HG02870 (cell line): ENCODE measurements at regions not wholly inside any gene's neighbourhood (a gene's known extent, or its start where the extent isn't known, plus 50 kb on each side); places are given as distances from the start of the nearest gene placed in this dataset.
"Not testable (repeated sequence)": the region's sequence is repeated elsewhere in the genome, so short reads cannot be mapped to it uniquely, and the experiment has no call there.

Experiments
- ATAC-seq: cut with Tn5 transposase; IDR thresholded peaks from one replicate; pipeline ENCODE4 v1.9.1; 2021; ENCODE audit warnings: mild to moderate bottlenecking, moderate library complexity; ENCODE audit not compliant: unreplicated experiment

GRCh38 chr5:14954216-14954615, 82.6 kb upstream of the ANKH start:
- no peak for ATAC-seq

DNA sequence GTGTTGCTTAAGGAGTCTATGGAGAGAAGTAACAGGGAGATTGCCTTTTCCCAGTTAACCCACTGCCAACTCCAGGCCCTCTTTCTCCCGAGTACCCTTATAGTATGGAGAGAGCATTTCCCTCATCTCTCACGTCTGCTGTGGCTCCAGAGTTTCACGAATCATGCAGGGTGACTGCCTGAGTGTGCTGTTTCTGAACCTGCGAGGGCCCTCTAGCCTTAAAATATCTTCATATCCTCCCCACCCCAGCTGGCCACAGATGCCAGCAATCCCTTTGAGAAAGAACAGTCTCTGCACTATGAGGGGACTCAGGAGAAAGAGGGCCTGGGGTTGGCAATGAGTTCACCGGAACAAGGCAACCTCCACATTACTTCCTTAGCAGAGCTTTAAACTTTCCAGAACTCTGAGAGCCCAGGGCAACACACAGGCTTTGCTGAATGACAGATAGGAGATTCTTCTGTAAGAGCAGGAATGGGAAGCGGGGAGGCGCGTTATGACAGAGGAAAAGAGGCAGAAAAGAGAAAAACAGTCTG, 81.6 kb upstream of the ANKH start:
- ATAC-seq, result no peak

DNA sequence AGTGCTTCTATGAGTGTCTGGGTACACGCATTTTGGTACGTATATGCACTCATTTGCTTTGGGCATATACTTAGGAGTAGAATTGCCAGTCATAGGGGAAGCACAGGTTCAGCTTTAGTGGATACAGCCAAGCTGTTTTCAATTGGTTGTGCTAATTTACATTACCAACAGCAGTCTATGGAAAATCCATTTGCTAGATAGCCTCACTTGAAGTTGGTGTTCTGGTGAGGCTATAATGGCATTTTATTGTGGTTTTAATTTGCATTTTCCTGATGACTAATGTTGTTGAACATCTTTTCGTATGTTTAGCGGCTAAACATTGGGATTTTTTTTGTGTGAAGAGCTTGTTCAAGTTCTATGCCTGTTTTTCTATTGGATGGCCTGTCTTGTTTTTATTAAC, 76.8 kb upstream of the ANKH start:
- ATAC-seq, result no peak

DNA sequence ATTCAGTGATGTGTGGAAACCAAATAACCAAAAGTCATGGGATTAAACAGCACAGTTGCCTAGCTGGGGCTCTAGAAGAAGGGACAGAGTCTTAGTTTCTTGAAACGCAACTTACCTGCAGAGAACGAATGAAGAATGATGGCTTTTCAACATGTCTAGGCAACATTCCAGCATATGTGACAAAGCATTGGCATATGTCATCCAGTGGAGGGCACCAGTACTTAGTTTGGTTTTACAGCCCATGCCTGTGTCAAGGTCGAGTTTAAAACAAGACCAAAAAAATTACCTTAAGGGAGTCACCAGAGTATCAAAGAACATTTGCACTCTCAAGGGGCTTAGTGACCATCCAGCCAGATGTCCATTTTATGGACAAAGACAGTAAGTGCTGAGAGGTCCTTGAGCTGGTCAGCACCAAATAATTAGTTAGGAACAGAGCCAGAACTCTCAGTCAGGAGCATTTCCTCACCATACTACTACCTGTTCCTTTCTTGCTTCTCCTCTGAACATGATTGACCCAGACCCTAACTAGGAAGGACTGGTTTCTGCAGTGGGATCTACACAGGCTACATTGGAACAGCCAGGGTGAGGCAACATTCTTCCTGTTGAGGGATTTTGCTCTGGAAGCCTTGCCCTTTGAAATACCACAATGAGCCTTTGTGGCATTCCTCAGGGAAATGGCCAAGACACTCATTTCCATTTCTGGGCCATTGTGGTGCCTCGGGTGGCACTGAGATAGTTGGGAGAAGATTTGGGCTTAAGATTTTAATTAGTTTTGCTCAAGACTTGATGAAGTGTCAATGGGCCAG, 75.4 kb upstream of the ANKH start:
- peak; percentile 72 for ATAC-seq

DNA sequence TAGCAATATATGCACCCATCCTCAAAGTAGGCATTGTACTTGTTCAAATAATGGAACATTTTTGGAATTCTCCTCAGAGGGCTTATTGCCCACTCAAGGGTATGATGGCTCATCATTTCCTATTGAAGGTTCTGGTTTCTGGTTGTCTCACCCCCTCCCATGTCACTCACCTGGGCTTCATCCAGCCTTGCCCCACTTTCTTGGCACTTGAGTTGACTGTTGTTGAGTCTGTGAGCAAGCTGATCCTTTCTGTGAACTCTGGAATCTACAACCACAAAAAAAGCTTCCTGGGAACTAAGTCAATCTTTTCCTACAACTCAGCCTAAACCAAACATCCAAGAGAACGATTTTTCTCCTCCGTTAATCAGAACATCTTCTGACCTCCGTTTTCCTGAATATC, 73.9 kb upstream of the ANKH start:
- ATAC-seq, result no peak

DNA sequence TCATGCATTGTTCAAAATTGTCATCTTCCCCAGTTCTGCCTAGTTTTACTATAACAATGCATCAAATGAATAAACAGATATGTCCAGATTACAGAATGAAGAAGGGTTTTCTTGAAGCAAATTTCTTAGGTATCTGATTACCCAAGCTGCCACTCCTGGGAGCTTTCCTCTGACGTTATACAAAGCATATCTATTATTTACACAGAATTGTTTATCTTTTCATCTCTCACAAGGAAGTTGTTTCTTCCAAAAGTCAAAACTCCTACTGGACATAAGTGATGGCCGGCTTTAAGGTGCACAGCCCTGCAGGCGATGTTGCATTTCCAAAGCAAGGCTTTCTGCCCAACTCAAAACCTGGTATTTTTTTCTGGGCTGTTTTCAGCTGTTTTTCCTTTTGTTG, 73.4 kb upstream of the ANKH start:
- no peak for ATAC-seq

DNA sequence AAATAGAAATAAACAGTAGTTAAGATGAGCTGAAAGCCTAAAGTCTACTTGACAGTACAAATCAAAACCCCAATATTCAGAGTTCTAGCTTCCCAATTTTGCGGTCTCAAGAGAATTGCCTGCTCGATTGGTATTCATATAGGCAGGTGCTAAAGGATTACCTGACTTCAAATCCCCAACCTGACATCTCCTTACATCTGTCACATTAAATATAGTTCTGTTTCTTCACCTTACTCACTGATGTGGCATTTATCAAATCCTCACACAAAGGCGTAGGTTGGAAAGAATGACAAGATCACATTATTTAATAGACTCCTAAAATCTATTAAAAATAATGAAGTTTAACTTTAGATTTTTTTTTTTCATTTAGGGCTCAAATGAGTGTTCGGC, 72.8 kb upstream of the ANKH start:
- no peak for ATAC-seq

- no peak for ATAC-seq
Observed at GRCh38 chr5:14942212-14942611, 70.6 kb upstream of the ANKH start.

DNA sequence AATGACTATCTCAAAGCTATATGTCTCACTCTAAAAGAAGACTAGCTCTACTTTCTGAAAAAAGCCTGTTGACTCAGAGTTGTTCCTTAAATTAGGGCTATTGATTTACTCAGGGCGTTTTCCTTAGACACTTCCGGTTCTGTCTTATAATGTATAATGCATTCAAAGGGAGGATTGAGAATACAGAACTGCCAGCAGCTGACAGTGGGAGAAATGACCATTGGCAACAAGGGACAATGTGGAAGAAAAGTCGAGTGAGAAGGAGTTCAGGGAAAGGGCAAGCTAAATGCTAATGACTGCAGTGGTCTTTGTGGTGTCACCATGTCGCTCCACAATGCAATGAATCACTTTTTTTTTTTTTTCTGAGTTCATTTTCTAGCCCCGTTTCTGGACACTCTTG, 65.7 kb upstream of the ANKH start:
- ATAC-seq, result no peak

- no peak for ATAC-seq
Observed at GRCh38 chr5:14936588-14936987, 65.0 kb upstream of the ANKH start.

DNA sequence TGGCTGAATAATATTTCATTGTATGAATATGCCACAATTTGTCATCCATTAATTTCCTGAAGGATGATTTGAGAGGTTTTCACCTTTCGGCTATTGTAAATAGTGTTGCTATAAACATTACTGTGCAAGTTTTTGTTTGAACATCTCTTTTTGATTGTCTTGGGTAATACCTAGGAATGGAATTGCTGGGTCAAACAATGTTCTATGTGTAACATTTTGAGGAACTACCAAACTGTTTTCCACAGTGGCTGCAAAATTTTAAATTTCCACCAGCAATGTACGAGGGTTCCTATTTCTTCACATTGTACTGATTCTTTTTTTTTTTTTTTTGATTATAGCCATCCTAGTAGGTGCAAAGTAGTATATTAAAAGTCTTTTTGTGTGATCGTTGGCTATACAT, 63.8 kb upstream of the ANKH start:
- ATAC-seq, result no peak

- no peak for ATAC-seq
Observed at GRCh38 chr5:14932902-14933469, 61.4 kb upstream of the ANKH start.

- ATAC-seq, result no peak
Observed at GRCh38 chr5:14930486-14930885, 58.9 kb upstream of the ANKH start.

- ATAC-seq, result no peak
Observed at GRCh38 chr5:14929293-14930065, 57.9 kb upstream of the ANKH start.

GRCh38 chr5:14928661-14929060, 57.1 kb upstream of the ANKH start:
- ATAC-seq, result no peak

DNA sequence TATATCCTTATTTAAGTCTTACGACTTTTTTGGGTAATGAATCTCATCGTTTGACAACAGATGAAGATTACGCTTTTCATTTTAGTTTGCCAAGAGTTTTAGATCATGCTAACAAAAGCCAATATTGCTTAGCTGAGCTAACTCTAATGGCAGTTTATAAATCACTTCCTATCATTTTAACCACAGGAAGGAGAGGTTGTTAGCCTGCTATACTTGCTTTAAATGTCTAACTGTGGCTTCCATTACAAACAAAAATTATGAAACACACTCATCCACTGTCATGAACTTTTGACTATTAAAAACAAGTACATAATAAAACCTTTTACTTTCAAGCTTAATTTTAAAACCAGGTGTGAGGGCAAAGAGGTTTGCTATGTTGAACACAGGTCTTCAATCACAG, 53.7 kb upstream of the ANKH start:
- no peak for ATAC-seq

DNA sequence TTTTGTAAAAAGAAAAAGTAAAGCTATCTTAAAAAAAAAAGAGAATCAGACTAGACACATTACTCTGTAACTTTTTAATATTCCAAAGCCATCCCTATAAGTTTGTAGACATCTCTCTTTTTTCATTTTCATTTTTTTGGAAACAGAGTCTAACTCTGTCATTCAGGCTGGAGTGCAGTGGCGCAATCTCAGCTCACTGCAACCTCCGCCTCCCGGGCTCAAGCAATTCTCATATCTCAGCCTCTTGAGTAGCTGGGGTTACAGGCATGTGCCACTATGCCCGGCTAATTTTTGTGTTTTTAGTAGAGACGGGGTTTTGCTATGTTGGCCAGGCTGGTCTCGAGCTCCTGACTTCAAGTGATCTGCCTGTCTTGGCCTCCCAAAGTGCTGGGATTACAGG, 51.4 kb upstream of the ANKH start:
- not testable (repeated sequence) for ATAC-seq

DNA sequence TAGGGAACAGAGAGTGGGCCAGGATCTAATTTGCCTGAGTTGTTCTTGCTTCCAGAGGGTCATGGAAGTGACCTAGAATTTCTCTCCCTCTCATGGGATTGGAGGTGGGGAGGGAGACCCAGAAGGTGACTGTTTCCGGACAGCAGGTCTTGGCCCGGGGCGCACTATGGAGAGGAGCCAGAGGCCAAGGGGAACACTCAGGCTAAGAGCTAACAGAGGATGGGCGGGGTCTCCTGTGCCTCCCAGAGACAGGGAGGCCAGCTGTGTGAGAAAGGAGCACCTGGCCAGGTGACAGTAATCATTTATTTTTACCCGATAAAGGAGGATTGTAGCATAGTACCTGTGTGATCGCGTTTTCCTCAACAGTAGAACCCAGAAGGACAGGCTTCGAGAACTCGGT, 50.9 kb upstream of the ANKH start:
- ATAC-seq, result no peak
